Activated CD8-positive, alpha-beta T cell treated with anti-CD3 and anti-CD28 coated beads, Interleukin-2, amount 10 ng/mL, durations not matched to agents 7 days and 5 days (primary cell): ENCODE measurements at regions not wholly inside any gene's neighbourhood (a gene's known extent, or its start where the extent isn't known, plus 50 kb on each side); places are given as distances from the start of the nearest gene placed in this dataset.

Experiments used
- ATAC-seq: fragments of 150-1000 bp; cut with Tn5 transposase; one replicate; pipeline ENCODE4 v1.10.0; 2021; ENCODE audit warnings: moderate library complexity
- CTCF ChIA-PET: fragments of 350-600 bp; sonication (Branson Sonifier 250); formaldehyde crosslinking; loops from one replicate; lab custom pipeline; 2021; ENCODE audit warnings: antibody characterized with exemption; lab: Charles Lee
- POLR2A ChIA-PET: fragments of 350-600 bp; sonication (Branson Sonifier 250); formaldehyde crosslinking; loops from one replicate; lab custom pipeline; 2021; ENCODE audit warnings: antibody characterized with exemption; lab: Charles Lee
- DNase-seq: peaks from one replicate; pipeline ENCODE4 v3.0.0-alpha.2; 2020
- H3K27ac Mint-ChIP-seq: one replicate; pipeline ENCODE4 v1.8.0; 2021; ENCODE audit warnings: mild to moderate bottlenecking, mixed read lengths
- H3K27me3 Mint-ChIP-seq: one replicate; pipeline ENCODE4 v1.8.0; 2021; ENCODE audit warnings: low read depth, mixed read lengths
- H3K36me3 Mint-ChIP-seq: one replicate; pipeline ENCODE4 v1.8.0; 2021; ENCODE audit warnings: low read depth, mixed read lengths
- H3K4me1 Mint-ChIP-seq: one replicate; pipeline ENCODE4 v1.8.0; 2021; ENCODE audit warnings: low read depth, mixed read lengths
- H3K4me3 Mint-ChIP-seq: one replicate; pipeline ENCODE4 v1.8.0; 2021; ENCODE audit warnings: mild to moderate bottlenecking, mixed read lengths
- H3K9me3 Mint-ChIP-seq: one replicate; pipeline ENCODE4 v1.8.0; 2022; ENCODE audit warnings: mixed read lengths; ENCODE audit not compliant: insufficient read depth

DNA sequence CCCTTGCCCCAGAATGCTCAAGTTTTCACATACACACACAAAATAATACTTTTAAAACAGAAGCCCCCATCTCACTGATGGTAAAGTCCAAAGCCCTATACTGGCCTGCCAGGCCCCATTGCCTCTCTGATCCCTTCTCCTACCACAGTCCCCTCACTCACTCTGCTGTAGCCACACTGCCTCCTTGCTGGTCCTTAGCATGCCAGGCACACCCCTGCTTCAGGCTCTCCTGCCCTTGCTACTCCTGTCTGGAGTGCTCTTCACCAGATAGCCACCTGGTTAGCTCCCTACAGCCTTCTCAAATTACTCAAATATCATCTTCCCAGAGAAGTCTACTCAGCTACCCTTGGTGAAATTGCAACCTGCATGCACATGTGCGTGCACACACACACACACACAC is 177.5 kb downstream of the C5orf15 start:
- CTCF ChIA-PET, result no interaction called here
- ATAC-seq (no peak), DNase-seq (no peak)
- Mint-ChIP-seq H3K27ac (no peak overlapping the region), H3K27me3 (peaks cover 3% of the 10 kb centered on the region), H3K4me3 (no peak overlapping the region), H3K4me1 (no peaks in the 10 kb centered on the region), H3K36me3 (no peaks in the 10 kb centered on the region), H3K9me3 (no peaks in the 10 kb centered on the region)
- POLR2A ChIA-PET, result no interaction called here

DNA sequence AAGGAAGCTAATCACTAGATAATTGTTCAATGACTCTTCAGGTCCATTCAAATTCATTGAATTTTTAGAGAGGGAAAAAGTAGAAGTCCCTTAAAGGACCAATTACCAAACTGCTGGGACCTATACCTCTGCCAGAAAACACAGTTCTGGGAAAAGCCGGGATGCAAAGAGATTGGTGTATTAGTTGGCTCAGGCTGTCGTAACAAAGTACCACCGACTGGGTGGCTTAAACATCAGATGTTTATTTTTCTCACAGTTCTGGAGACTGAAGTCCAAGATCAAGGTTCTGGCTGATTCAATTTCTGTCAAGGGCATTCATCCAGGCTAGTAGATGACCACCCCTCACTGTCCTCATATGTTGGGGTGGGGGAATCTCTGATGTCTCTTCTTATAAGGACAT is 177.1 kb upstream of the FSTL4 start:
- H3K36me3 Mint-ChIP-seq, result no peaks in the 10 kb centered on the region
- DNase-seq, result no peak
- H3K4me3 Mint-ChIP-seq, result no peak overlapping the region
- no peak overlapping the region for H3K27ac Mint-ChIP-seq
- CTCF ChIA-PET, result no interaction called here
- H3K27me3 Mint-ChIP-seq, result peaks cover 3% of the 10 kb centered on the region
- no peaks in the 10 kb centered on the region for H3K9me3 Mint-ChIP-seq
- ATAC-seq, result no peak
- POLR2A ChIA-PET, result no interaction called here
- no peaks in the 10 kb centered on the region for H3K4me1 Mint-ChIP-seq

DNA sequence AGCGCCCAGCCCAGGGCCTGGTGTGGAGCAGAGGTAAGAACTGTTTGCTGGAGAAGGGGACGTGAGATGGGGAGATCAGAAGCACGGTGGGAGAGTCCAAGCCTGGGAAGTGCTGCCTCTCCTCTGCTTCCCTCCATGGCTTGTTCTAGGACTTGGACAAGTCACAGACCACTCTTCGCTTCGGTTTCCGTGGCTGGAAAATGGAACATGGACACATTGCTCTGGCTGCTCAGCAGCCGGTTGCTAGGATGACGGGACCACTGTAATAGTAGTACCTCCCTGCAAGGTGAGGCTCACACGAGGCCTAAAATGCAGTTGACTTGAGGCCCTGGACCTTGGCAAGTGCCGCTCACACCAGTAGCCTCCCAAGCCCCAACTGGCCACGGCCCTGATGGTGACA is 175.8 kb upstream of the FSTL4 start:
- Mint-ChIP-seq H3K36me3 (no peaks in the 10 kb centered on the region), H3K9me3 (no peaks in the 10 kb centered on the region), H3K4me1 (no peaks in the 10 kb centered on the region), H3K27ac (no peak overlapping the region), H3K4me3 (no peak overlapping the region), H3K27me3 (peaks cover 3% of the 10 kb centered on the region)
- ChIA-PET CTCF (no interaction called here), POLR2A (no interaction called here)
- ATAC-seq (no peak), DNase-seq (no peak)

DNA sequence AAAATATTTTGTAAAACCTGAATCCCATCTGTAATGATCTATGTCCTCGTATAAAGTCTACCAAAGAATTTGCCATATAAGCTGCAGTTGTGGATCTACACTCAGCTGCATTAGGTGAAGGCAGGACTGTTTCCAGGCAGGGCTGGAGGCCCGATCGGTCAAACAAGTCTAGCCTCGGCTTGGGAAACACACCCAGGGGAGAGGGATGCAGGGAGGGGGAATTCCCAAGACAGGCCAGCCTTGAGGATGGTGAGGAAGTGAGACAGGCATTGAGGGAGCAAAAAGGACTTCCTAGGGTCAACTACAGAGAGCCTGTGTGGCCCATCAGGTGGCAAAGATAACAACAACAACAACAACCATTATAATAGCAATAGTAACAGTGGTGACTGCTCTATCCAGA is 174.1 kb upstream of the FSTL4 start:
- Mint-ChIP-seq H3K4me1 (no peaks in the 10 kb centered on the region), H3K36me3 (no peaks in the 10 kb centered on the region), H3K4me3 (no peak overlapping the region), H3K27me3 (peaks cover 5% of the 10 kb centered on the region), H3K27ac (no peak overlapping the region), H3K9me3 (no peaks in the 10 kb centered on the region)
- ChIA-PET CTCF (no interaction called here), POLR2A (no interaction called here)
- DNase-seq, result no peak
- ATAC-seq, result no peak

DNA sequence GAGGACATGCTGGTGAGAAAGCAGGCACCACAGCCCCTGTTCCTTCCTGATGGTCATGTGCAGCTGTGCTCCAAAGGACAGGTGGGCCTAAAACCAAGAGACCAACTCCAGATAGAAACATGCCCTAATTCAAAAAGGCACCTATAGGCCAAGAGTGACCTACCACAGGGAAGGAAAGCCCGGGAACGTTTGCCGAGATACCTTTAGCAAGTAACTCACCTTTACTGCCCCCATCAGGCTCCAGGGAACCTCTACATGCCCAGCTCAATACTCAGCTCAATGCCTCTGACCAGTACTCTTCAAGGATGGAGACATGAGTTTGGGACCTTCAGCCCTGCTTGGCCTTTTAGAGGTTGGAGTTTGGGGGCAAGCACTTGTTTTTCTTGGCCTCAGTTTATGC is 172.8 kb upstream of the FSTL4 start:
- ATAC-seq (no peak), DNase-seq (no peak)
- Mint-ChIP-seq H3K4me1 (no peaks in the 10 kb centered on the region), H3K4me3 (no peak overlapping the region), H3K27ac (no peak overlapping the region), H3K9me3 (no peaks in the 10 kb centered on the region), H3K27me3 (peaks cover 3% of the 10 kb centered on the region), H3K36me3 (no peaks in the 10 kb centered on the region)
- ChIA-PET CTCF (no interaction called here), POLR2A (no interaction called here)

DNA sequence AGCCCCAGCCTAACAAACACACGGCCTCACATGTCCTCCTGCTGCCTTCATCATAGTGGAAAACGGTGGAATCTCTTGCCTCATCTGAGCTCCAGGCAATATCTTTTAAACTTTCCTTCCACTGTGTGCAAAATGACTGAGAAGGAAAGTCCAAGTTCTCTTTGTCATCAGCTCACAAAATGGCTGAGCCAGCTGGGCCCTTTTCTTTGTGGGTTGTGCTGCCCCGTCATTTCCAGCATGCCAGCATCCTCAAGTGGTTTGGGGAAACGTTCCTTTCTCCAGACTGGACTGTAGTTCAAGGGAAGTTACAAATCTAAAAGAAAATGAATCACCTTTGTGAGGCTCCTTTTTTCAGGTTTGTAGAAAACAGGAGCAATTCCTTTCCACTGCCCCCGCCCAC is 171.1 kb upstream of the FSTL4 start:
- DNase-seq (no peak), ATAC-seq (no peak)
- Mint-ChIP-seq H3K27ac (no peak overlapping the region), H3K27me3 (peaks cover 3% of the 10 kb centered on the region), H3K4me1 (no peaks in the 10 kb centered on the region), H3K36me3 (no peaks in the 10 kb centered on the region), H3K9me3 (no peaks in the 10 kb centered on the region), H3K4me3 (no peak overlapping the region)
- ChIA-PET POLR2A (interaction anchor here (0.7 kb wide), 1 partner anchor 41 kb away, joined by 3 read pairs; no protein-coding TSS in a partner anchor), CTCF (interaction anchor here (0.9 kb wide), 1 partner anchor 86 kb away, joined by 4 read pairs; no protein-coding TSS in a partner anchor)

DNA sequence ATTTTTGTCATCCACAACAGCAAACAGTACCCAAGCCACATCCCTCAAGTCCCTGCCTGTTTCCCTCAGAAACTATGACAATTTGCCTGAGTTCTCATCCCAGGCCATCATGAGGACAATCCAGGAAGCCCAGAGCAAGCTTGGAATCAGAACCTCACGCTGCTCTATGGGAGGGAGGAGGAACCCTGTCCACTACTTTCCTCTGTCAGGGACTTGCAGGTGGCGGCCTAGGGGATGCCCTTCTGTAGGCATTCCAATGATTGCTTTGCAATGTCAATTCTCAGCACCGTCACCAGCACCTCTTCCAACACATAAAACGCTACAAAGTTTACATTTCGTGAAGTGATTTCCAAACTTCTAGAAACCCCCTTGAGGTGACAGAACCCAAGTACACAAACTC is 170.4 kb upstream of the FSTL4 start:
- ChIA-PET CTCF (interaction anchor here (0.9 kb wide), 1 partner anchor 87 kb away, joined by 4 read pairs; no protein-coding TSS in a partner anchor), POLR2A (no interaction called here)
- Mint-ChIP-seq H3K36me3 (no peaks in the 10 kb centered on the region), H3K4me3 (no peak overlapping the region), H3K27me3 (peaks cover 3% of the 10 kb centered on the region), H3K27ac (no peak overlapping the region), H3K9me3 (no peaks in the 10 kb centered on the region), H3K4me1 (no peaks in the 10 kb centered on the region)
- DNase-seq, result no peak
- ATAC-seq, result no peak

DNA sequence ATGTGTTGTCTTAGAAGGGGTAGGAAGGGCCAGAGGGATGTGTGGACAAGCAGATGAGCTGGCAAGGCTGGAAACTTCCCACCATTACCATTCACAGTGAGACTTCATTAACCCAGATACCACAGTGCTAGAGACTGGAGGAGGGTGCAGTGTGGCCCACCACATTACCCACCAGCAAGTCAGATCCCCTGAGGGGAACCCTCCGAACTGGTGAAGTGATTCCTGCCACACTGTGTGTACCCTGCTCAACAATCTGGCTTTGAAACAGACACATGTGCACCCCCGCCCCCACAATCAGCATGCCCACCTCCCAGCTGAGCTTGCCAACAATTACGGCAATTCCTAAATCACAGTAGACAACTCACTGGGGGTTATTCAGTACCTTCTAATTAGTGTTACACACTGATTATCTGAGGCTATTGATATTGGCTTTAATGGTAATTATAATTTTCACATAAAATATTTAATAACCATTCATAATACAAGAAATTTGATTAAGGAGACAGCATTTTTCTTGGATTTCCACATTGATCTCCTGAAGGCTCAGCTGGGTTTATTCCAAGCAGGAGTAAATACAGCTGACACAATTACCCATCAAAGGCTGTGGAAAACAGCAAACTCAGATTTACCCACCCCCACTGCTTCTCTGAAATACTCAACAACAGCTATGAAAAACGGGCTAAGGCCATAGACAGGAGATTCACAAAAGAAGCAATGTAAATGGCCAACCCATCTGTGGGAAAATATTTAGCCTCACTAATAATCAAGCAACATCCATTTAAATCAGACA is 169.3 kb upstream of the FSTL4 start:
- ChIA-PET POLR2A (no interaction called here), CTCF (no interaction called here)
- ATAC-seq, result no peak
- DNase-seq, result no peak
- Mint-ChIP-seq H3K4me3 (no peak overlapping the region), H3K27ac (no peak overlapping the region), H3K27me3 (peaks cover 3% of the 10 kb centered on the region), H3K36me3 (no peaks in the 10 kb centered on the region), H3K4me1 (no peaks in the 10 kb centered on the region), H3K9me3 (no peaks in the 10 kb centered on the region)

DNA sequence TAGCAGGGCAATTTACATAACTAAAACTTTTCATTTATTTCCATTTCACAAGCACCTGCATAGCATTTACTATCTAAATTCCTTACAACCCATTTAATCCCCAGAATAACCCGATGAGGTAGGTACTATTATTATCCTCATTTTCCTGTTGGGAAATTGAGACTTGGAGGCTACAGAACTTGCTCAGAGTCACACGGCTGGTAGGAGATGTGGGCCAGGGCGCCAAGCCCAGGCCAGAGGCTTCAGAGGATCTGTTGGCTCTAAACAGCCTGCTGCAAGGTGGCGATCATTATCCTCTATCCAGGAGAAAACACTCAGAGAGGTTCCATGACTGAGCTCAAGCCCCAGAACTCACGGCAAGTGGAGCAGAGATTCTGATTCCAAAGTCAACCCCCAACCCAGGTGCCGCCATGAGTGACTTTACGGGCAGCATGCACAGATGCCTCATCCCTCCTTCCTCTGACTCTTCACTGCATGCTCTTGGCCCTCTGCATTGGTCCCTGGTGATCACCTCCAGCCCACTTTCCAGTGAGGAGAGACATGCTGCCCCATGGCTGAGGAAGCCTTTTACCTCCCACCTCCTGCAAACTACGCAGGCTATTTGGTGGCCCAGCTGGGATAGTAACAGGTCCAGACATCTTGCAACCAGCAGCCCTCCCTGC is 168.4 kb upstream of the FSTL4 start:
- DNase-seq (no peak), ATAC-seq (no peak)
- ChIA-PET CTCF (no interaction called here), POLR2A (no interaction called here)
- no peak overlapping the region for H3K4me3 Mint-ChIP-seq
- H3K9me3 Mint-ChIP-seq, result no peaks in the 10 kb centered on the region
- H3K27ac Mint-ChIP-seq, result no peak overlapping the region
- no peaks in the 10 kb centered on the region for H3K4me1 Mint-ChIP-seq
- no peaks in the 10 kb centered on the region for H3K36me3 Mint-ChIP-seq
- H3K27me3 Mint-ChIP-seq, result peaks cover 3% of the 10 kb centered on the region

DNA sequence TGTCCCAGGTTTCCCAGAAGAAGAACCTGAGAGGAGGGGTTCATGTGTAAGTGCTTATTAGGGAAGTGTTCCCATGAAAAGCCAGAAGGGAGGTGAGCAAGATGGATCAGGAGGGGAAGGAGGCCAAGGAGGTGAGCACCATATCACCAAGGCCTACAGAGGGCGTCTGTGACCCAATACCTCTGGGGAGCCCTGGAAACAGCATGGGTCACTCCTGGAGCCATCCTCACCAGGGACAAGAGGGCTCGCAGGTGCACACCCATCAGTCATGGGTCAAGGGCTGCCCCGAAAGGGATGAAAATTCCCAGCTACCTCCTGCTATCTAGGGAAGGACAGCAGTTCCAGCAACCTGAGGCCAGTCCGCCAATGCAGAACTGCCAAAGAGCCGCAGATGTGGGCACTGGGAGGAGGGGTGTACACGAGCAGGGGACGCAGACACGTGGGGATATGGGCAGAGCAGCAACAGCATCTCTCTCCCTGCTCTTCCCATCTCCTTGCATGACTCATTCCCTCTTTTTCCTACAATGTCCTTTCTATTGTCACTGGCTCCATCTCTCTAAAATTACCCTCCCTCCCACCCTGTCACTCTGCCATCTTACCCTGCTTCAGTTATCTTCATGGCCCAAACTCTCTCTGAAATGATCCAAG is 167.6 kb upstream of the FSTL4 start:
- no peaks in the 10 kb centered on the region for H3K36me3 Mint-ChIP-seq
- no peak overlapping the region for H3K4me3 Mint-ChIP-seq
- H3K9me3 Mint-ChIP-seq, result no peaks in the 10 kb centered on the region
- CTCF ChIA-PET, result no interaction called here
- ATAC-seq (no peak), DNase-seq (no peak)
- peaks cover 3% of the 10 kb centered on the region for H3K27me3 Mint-ChIP-seq
- no peak overlapping the region for H3K27ac Mint-ChIP-seq
- POLR2A ChIA-PET, result no interaction called here
- no peaks in the 10 kb centered on the region for H3K4me1 Mint-ChIP-seq

DNA sequence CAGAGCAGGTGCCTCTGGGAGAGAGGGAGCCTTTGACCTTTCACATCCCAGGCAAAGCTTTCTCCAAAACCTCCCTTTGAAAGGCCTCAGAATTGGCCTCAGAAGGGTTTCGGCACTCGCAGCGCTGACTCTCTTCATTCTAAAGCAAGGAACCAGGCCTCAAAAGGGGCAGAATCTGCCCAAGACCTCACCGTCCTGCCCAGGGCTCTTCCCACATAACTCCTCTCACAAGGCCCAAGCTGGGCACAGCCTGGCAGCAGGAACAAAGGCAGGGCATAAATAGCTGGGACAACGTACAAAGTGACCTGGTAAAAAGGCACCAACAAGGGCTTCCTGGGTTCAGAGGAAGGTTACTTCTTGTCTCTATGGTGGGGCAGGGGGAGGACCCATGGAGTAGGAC is 166.3 kb upstream of the FSTL4 start:
- no peak overlapping the region for H3K4me3 Mint-ChIP-seq
- ChIA-PET POLR2A (no interaction called here), CTCF (interaction anchor here (1.3 kb wide), 1 partner anchor 90 kb away, joined by 3 read pairs; no protein-coding TSS in a partner anchor)
- no peak for DNase-seq
- no peaks in the 10 kb centered on the region for H3K9me3 Mint-ChIP-seq
- peaks cover 9% of the 10 kb centered on the region for H3K27me3 Mint-ChIP-seq
- ATAC-seq, result no peak
- no peaks in the 10 kb centered on the region for H3K36me3 Mint-ChIP-seq
- no peak overlapping the region for H3K27ac Mint-ChIP-seq
- H3K4me1 Mint-ChIP-seq, result no peaks in the 10 kb centered on the region

DNA sequence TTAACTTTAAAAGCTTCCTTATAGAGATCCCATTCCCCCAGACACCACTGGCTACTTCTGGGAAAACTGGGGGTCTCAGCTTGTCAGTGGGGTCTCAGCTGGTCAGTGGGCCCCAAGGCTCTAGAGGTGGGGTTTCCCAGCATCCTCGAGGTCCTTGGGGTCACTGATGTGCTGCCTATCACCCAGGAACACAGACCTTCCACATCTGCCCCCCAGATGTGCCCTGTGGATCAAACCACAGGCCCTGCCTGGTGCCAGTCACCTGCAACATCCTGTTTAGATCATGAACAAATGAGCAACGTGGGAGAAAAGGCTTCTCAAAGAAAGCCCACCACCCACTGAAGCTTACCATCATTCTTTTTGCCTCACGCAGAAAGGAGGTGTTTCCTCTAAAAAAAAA is 165.6 kb upstream of the FSTL4 start:
- DNase-seq (no peak), ATAC-seq (no peak)
- H3K4me3 Mint-ChIP-seq, result no peak overlapping the region
- H3K36me3 Mint-ChIP-seq, result no peaks in the 10 kb centered on the region
- no peak overlapping the region for H3K27ac Mint-ChIP-seq
- CTCF ChIA-PET, result interaction anchor here (1.3 kb wide), 1 partner anchor 91 kb away, joined by 3 read pairs; no protein-coding TSS in a partner anchor
- POLR2A ChIA-PET, result no interaction called here
- H3K4me1 Mint-ChIP-seq, result no peaks in the 10 kb centered on the region
- no peaks in the 10 kb centered on the region for H3K9me3 Mint-ChIP-seq
- H3K27me3 Mint-ChIP-seq, result peaks cover 13% of the 10 kb centered on the region
